Chondrocyte (in vitro differentiated cells): ENCODE measurements at regions not wholly inside any gene's neighbourhood (a gene's known extent, or its start where the extent isn't known, plus 50 kb on each side); places are given as distances from the start of the nearest gene placed in this dataset.

Experiments
- DNase-seq: peaks from one replicate; pipeline ENCODE4 v3.0.0; 2021; ENCODE audit warnings: mixed read lengths, low spot score
- H3K27ac Mint-ChIP-seq: one replicate; pipeline ENCODE4 v1.8.0; 2021; ENCODE audit warnings: mild to moderate bottlenecking, moderate library complexity, mixed read lengths; ENCODE audit not compliant: unreplicated experiment
- H3K27me3 Mint-ChIP-seq: 2 replicates; pipeline ENCODE4 v1.8.0; 2021; ENCODE audit warnings: low read depth, mixed read lengths
- H3K36me3 Mint-ChIP-seq: 2 replicates; pipeline ENCODE4 v1.8.0; 2021; ENCODE audit warnings: low read depth, mixed read lengths
- H3K4me1 Mint-ChIP-seq: 2 replicates; pipeline ENCODE4 v1.8.0; 2021; ENCODE audit warnings: low read depth, mild to moderate bottlenecking, mixed read lengths
- H3K4me3 Mint-ChIP-seq: one replicate; pipeline ENCODE4 v1.8.0; 2021; ENCODE audit warnings: mild to moderate bottlenecking, moderate library complexity, mixed read lengths; ENCODE audit not compliant: unreplicated experiment
- H3K9me3 Mint-ChIP-seq: 2 replicates; pipeline ENCODE4 v1.8.0; 2021; ENCODE audit warnings: low read depth, mixed read lengths
- CTCF ChIP-seq: fragments of 200-600 bp; sonication (generic); IDR thresholded peaks from 2 replicates; pipeline ENCODE4 v1.5.0; 2021; ENCODE audit warnings: antibody characterized with exemption, mild to moderate bottlenecking, moderate library complexity

GRCh38 chr1:229203991-229204632, 66.8 kb upstream of the RAB4A start:
- Mint-ChIP-seq H3K4me1 (peaks cover 7% of the 10 kb centered on the region), H3K9me3 (peaks cover 6% of the 10 kb centered on the region), H3K4me3 (no peak overlapping the region), H3K36me3 (peaks cover 3% of the 10 kb centered on the region), H3K27ac (no peak overlapping the region), H3K27me3 (peaks cover 47% of the 10 kb centered on the region)
- no peak for TF ChIP-seq CTCF
- no peak for DNase-seq

- Mint-ChIP-seq H3K4me1 (peaks cover 2% of the 10 kb centered on the region), H3K27me3 (peaks cover 39% of the 10 kb centered on the region), H3K36me3 (peaks cover 3% of the 10 kb centered on the region), H3K27ac (no peak overlapping the region), H3K9me3 (peaks cover 6% of the 10 kb centered on the region), H3K4me3 (no peak overlapping the region)
- no peak for DNase-seq
- no peak for TF ChIP-seq CTCF
Measured at GRCh38 chr1:229204921-229205777, 65.8 kb upstream of the RAB4A start.

GRCh38 chr1:229205854-229206253, 65.1 kb upstream of the RAB4A start:
- peaks cover 6% of the 10 kb centered on the region for H3K9me3 Mint-ChIP-seq
- no peaks in the 10 kb centered on the region for H3K4me1 Mint-ChIP-seq
- no peak for TF ChIP-seq CTCF
- H3K27me3 Mint-ChIP-seq = peaks cover 32% of the 10 kb centered on the region
- H3K4me3 Mint-ChIP-seq = no peak overlapping the region
- H3K36me3 Mint-ChIP-seq = peaks cover 3% of the 10 kb centered on the region
- DNase-seq = no peak
- H3K27ac Mint-ChIP-seq = no peak overlapping the region

GRCh38 chr1:229207916-229208315, 63.0 kb upstream of the RAB4A start:
- no peak overlapping the region for H3K4me3 Mint-ChIP-seq
- H3K36me3 Mint-ChIP-seq = peaks cover 3% of the 10 kb centered on the region
- H3K9me3 Mint-ChIP-seq = peaks cover 6% of the 10 kb centered on the region
- H3K27me3 Mint-ChIP-seq = peaks cover 26% of the 10 kb centered on the region
- DNase-seq = no peak
- H3K4me1 Mint-ChIP-seq = no peaks in the 10 kb centered on the region
- TF ChIP-seq CTCF = no peak
- H3K27ac Mint-ChIP-seq = no peak overlapping the region

GRCh38 chr1:229208481-229208880, 62.4 kb upstream of the RAB4A start:
- H3K27ac Mint-ChIP-seq = no peak overlapping the region
- H3K9me3 Mint-ChIP-seq = peaks cover 6% of the 10 kb centered on the region
- DNase-seq = no peak
- peaks cover 3% of the 10 kb centered on the region for H3K36me3 Mint-ChIP-seq
- no peak for TF ChIP-seq CTCF
- H3K27me3 Mint-ChIP-seq = peaks cover 29% of the 10 kb centered on the region
- H3K4me3 Mint-ChIP-seq = no peak overlapping the region
- no peaks in the 10 kb centered on the region for H3K4me1 Mint-ChIP-seq
